CD4-positive, alpha-beta T cell (primary cell): ENCODE measurements at regions not wholly inside any gene's neighbourhood (a gene's known extent, or its start where the extent isn't known, plus 50 kb on each side); places are given as distances from the start of the nearest gene placed in this dataset.
"Not testable (repeated sequence)": the region's sequence is repeated elsewhere in the genome, so short reads cannot be mapped to it uniquely, and the experiment has no call there.

Experiments
- ATAC-seq: fragments of 200-7000 bp; cut with Tn5 transposase; one replicate; pipeline ENCODE4 v1.10.0; 2022; ENCODE audit warnings: mild to moderate bottlenecking; ENCODE audit not compliant: poor library complexity
- CTCF ChIA-PET: fragments of 350-600 bp; sonication (Branson Sonifier 250); formaldehyde crosslinking; loops from one replicate; lab custom pipeline; 2021; ENCODE audit warnings: antibody characterized with exemption, inconsistent platforms; lab: Charles Lee
- POLR2A ChIA-PET: fragments of 350-600 bp; sonication (Branson Sonifier 250); formaldehyde crosslinking; loops from one replicate; lab custom pipeline; 2021; ENCODE audit warnings: antibody characterized with exemption, inconsistent platforms; lab: Charles Lee
- DNase-seq, 14 experiments: peaks; one replicate each; pipeline ENCODE4 v3.0.0-alpha.2; 2013 to 2020; ENCODE audit warnings: mixed read lengths in 2 of 14
- H3K27ac ChIP-seq, 2 donors: one replicate each; pipeline versions ENCODE4 v1.5.1 to v1.7.0; 2013; ENCODE audit warnings: low read length in 2 of 2, low read depth in 1 of 2, mild to moderate bottlenecking in 1 of 2
- H3K27me3 ChIP-seq, 2 experiments: 1 replicate in 1 of 2; 2 replicates in 1 of 2; pipeline versions ENCODE4 v1.6.1 to v1.7.0; 2013; ENCODE audit warnings: low read length in 2 of 2, control low read depth in 1 of 2, mild to moderate bottlenecking in 1 of 2, moderate library complexity in 1 of 2; ENCODE audit not compliant: insufficient read depth in 2 of 2, control insufficient read depth in 1 of 2
- H3K36me3 ChIP-seq: one replicate; pipeline ENCODE4 v1.6.1; 2013; ENCODE audit warnings: low read length, control low read depth; ENCODE audit not compliant: insufficient read depth
- H3K4me1 ChIP-seq: one replicate; pipeline ENCODE4 v1.6.1; 2013; ENCODE audit warnings: low read length, control low read depth; ENCODE audit not compliant: insufficient read depth
- H3K4me3 ChIP-seq: one replicate; pipeline ENCODE4 v1.5.1; 2013; ENCODE audit warnings: mild to moderate bottlenecking, low read length, moderate library complexity
- H3K9me3 ChIP-seq, 2 experiments: 1 replicate in 1 of 2; 2 replicates in 1 of 2; pipeline versions ENCODE4 v1.6.1 to v1.7.0; 2013; ENCODE audit warnings: low read length in 2 of 2, mild to moderate bottlenecking in 2 of 2, control low read depth in 1 of 2, moderate library complexity in 1 of 2; ENCODE audit not compliant: control insufficient read depth in 1 of 2, insufficient read depth in 1 of 2
- H3K27ac Mint-ChIP-seq: one replicate; pipeline ENCODE4 v1.8.0; 2020; ENCODE audit warnings: mixed read lengths
- H3K27me3 Mint-ChIP-seq: one replicate; pipeline ENCODE4 v1.8.0; 2021; ENCODE audit warnings: mixed read lengths
- H3K36me3 Mint-ChIP-seq: one replicate; pipeline ENCODE4 v1.8.0; 2021; ENCODE audit warnings: low read depth, mixed read lengths
- H3K4me1 Mint-ChIP-seq: one replicate; pipeline ENCODE4 v1.8.0; 2021; ENCODE audit warnings: low read depth, mixed read lengths
- H3K4me3 Mint-ChIP-seq: one replicate; pipeline ENCODE4 v1.8.0; 2020; ENCODE audit warnings: mild to moderate bottlenecking, mixed read lengths
- H3K9me3 Mint-ChIP-seq: one replicate; pipeline ENCODE4 v1.8.0; 2020; ENCODE audit warnings: mixed read lengths
- intact Hi-C, 2 experiments: fragments of 100-400 bp; cut with DNase I in 1 of 2; cut with micrococcal nuclease in 1 of 2; formaldehyde crosslinking; loops; one replicate each; pipeline versions ENCODE4 v1.15.1 to v1.9.0; 2023 to 2025; cut with DNase I, micrococcal nuclease
- TF ChIP-seq, protein P1 (sequence below): fragments of 200-600 bp; IDR thresholded peaks from one replicate; pipeline ENCODE4 v1.8.0; 2022; ENCODE audit warnings: antibody characterized with exemption, mild to moderate bottlenecking

DNA sequence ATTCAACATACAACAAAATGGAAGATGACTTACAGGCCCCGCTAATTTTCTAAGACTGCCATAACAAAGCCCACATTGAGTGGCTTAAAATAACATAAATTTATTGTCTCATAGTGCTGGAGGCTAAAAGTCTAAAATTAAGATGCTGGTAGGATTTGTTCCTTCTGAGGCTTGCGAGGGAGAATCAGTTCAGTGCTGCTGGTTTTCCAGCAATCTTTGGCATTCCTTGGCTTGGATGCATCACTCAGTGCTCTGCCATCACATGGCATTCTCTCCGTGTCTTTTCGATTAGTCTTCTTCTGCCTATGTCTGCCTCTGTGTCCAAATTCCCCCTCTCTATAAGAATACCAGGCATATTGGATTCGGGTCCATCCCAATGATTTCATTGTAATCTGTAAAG lies 959.3 kb upstream of the TMEFF2 start:
- H3K27me3 ChIP-seq: no peaks in the 10 kb centered on the region
- H3K27ac Mint-ChIP-seq: no peak overlapping the region
- intact Hi-C loops: no loop called here

DNA sequence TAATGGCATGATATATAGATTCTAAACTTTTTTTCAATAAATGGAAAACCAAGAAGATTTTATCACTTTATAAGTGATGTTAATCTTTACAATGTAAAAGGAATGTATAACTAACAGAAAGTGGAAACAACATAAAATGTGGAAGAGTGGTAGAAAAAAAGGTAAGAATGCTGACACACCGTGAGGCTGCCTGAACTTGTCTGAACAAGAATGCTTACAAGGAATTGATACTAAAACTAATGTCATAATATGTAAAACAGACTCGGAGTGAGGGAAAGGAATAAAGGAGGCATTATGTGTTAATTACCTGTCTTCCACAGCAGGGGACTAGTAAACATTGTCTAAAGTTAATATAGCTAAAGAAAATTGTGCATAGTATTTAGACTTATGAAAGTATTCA lies 958.8 kb upstream of the TMEFF2 start:
- no peak overlapping the region for H3K27ac Mint-ChIP-seq
- CTCF ChIA-PET: no interaction called here

More for the DNA sequence above, 959.3 kb upstream of the TMEFF2 start:
- H3K36me3 ChIP-seq: no peaks in the 10 kb centered on the region
- ATAC-seq (no peak), DNase-seq (no peak)
- CTCF ChIA-PET: no interaction called here
- H3K27me3 Mint-ChIP-seq: no peaks in the 10 kb centered on the region
- no peaks in the 10 kb centered on the region for H3K9me3 ChIP-seq
- POLR2A ChIA-PET: no interaction called here
- no peaks in the 10 kb centered on the region for H3K36me3 Mint-ChIP-seq
- no peak overlapping the region for H3K27ac ChIP-seq
- no peaks in the 10 kb centered on the region for H3K4me1 Mint-ChIP-seq
- TF ChIP-seq, protein P1, sequence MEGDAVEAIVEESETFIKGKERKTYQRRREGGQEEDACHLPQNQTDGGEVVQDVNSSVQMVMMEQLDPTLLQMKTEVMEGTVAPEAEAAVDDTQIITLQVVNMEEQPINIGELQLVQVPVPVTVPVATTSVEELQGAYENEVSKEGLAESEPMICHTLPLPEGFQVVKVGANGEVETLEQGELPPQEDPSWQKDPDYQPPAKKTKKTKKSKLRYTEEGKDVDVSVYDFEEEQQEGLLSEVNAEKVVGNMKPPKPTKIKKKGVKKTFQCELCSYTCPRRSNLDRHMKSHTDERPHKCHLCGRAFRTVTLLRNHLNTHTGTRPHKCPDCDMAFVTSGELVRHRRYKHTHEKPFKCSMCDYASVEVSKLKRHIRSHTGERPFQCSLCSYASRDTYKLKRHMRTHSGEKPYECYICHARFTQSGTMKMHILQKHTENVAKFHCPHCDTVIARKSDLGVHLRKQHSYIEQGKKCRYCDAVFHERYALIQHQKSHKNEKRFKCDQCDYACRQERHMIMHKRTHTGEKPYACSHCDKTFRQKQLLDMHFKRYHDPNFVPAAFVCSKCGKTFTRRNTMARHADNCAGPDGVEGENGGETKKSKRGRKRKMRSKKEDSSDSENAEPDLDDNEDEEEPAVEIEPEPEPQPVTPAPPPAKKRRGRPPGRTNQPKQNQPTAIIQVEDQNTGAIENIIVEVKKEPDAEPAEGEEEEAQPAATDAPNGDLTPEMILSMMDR: no peak
- no peak overlapping the region for H3K4me3 Mint-ChIP-seq
- H3K4me3 ChIP-seq: no peak overlapping the region
- no peaks in the 10 kb centered on the region for H3K4me1 ChIP-seq
- H3K9me3 Mint-ChIP-seq: no peaks in the 10 kb centered on the region

GRCh38 chr2:193142467-193142866 lies 947.7 kb upstream of the TMEFF2 start:
- H3K4me1 Mint-ChIP-seq, POLR2A ChIA-PET, intact Hi-C loops, H3K27ac Mint-ChIP-seq, H3K27me3 ChIP-seq, H3K4me3 ChIP-seq, H3K27ac ChIP-seq, H3K36me3 ChIP-seq, H3K9me3 ChIP-seq, ATAC-seq, H3K27me3 Mint-ChIP-seq, H3K4me1 ChIP-seq, H3K4me3 Mint-ChIP-seq, CTCF ChIA-PET, H3K36me3 Mint-ChIP-seq, DNase-seq: not testable (repeated sequence)
- H3K9me3 Mint-ChIP-seq: peaks cover 10% of the 10 kb centered on the region

More for the DNA sequence above, 958.8 kb upstream of the TMEFF2 start:
- H3K4me3 Mint-ChIP-seq: no peak overlapping the region
- Histone ChIP-seq H3K27me3 (no peaks in the 10 kb centered on the region), H3K27ac (no peak overlapping the region), H3K4me3 (no peak overlapping the region), H3K36me3 (no peaks in the 10 kb centered on the region), H3K9me3 (no peaks in the 10 kb centered on the region), H3K4me1 (no peaks in the 10 kb centered on the region)
- H3K36me3 Mint-ChIP-seq: no peaks in the 10 kb centered on the region
- intact Hi-C loops: no loop called here
- no peak for DNase-seq
- ATAC-seq: no peak
- no peaks in the 10 kb centered on the region for H3K27me3 Mint-ChIP-seq
- H3K4me1 Mint-ChIP-seq: no peaks in the 10 kb centered on the region
- POLR2A ChIA-PET: no interaction called here
- H3K9me3 Mint-ChIP-seq: no peaks in the 10 kb centered on the region
- TF ChIP-seq, protein P1: no peak

DNA sequence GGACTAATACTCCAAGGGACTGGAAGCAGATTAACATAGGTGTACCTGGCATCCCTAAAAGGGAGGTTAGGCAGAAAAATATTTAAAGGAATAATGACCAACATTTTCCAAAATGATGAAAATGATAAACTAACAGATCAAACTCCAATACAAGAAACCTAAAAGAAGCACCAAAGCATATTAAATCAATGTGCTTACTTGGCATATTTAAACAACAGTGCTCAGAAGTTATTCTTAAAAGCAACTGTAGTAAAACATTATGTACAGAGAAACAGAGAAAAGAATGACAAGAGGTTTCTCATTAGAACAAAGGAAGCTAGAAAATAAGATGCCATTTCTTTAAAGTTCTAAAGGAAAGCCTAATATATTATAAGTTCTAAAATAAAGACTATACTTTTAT lies 947.3 kb upstream of the TMEFF2 start:
- H3K27ac ChIP-seq: no peak overlapping the region
- no peak for DNase-seq
- intact Hi-C loops: no loop called here

GRCh38 chr2:193140895-193141294 lies 946.2 kb upstream of the TMEFF2 start:
- H3K4me3 ChIP-seq, H3K27ac Mint-ChIP-seq, intact Hi-C loops, H3K4me1 ChIP-seq, H3K4me3 Mint-ChIP-seq, ATAC-seq, DNase-seq, POLR2A ChIA-PET, H3K9me3 ChIP-seq, H3K27me3 ChIP-seq, H3K27me3 Mint-ChIP-seq, H3K36me3 ChIP-seq, H3K27ac ChIP-seq, H3K4me1 Mint-ChIP-seq, H3K36me3 Mint-ChIP-seq, CTCF ChIA-PET: not testable (repeated sequence)
- H3K9me3 Mint-ChIP-seq: peaks cover 10% of the 10 kb centered on the region

More for the DNA sequence above, 947.3 kb upstream of the TMEFF2 start:
- Mint-ChIP-seq H3K4me3 (no peak overlapping the region), H3K9me3 (peaks cover 10% of the 10 kb centered on the region), H3K36me3 (no peaks in the 10 kb centered on the region), H3K27me3 (no peaks in the 10 kb centered on the region), H3K27ac (no peak overlapping the region), H3K4me1 (no peaks in the 10 kb centered on the region)
- H3K27me3 ChIP-seq: no peaks in the 10 kb centered on the region
- POLR2A ChIA-PET: no interaction called here
- TF ChIP-seq, protein P1: no peak
- H3K36me3 ChIP-seq: no peaks in the 10 kb centered on the region
- no peaks in the 10 kb centered on the region for H3K9me3 ChIP-seq
- no peak overlapping the region for H3K4me3 ChIP-seq
- CTCF ChIA-PET: no interaction called here
- H3K4me1 ChIP-seq: no peaks in the 10 kb centered on the region
- no peak for ATAC-seq
